A172 (cell line): ENCODE measurements at regions not wholly inside any gene's neighbourhood (a gene's known extent, or its start where the extent isn't known, plus 50 kb on each side); places are given as distances from the start of the nearest gene placed in this dataset.

ENCODE experiments used
- DNase-seq: peaks from one replicate; pipeline ENCODE4 v3.0.0-alpha.2; 2015; ENCODE audit warnings: low spot score

GRCh38 chrX:6782831-6783230 lies 247.9 kb upstream of the VCX3A start:
- DNase-seq, result no peak

- DNase-seq, result no peak
Measured at GRCh38 chrX:6778544-6779503, 243.9 kb upstream of the VCX3A start.

- no peak for DNase-seq
Measured at GRCh38 chrX:6777238-6778002, 242.5 kb upstream of the VCX3A start.

GRCh38 chrX:6770936-6771335 lies 236.0 kb upstream of the VCX3A start:
- DNase-seq, result no peak

- no peak for DNase-seq
Measured at GRCh38 chrX:6768881-6769280, 234.0 kb upstream of the VCX3A start.

DNA sequence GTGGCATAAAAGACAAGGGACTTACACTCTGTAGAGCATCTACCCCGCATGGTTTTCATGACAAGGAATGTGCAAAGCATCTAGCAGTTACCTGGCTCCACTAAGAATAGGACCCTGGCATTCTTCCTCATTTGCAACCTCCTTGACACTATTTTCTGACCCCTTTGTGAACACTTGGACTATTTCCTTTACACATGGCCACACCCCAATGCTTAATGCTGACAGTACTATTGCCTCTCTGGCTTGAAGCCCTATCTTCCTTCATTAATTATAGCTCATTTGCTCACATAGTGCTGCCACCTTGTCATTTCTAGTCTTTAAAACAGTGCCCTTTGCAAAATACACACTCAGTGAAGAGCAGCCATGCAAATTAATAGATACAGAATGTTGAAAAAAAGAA lies 226.3 kb upstream of the VCX3A start:
- DNase-seq, result no peak

GRCh38 chrX:6759655-6760375 lies 224.9 kb upstream of the VCX3A start:
- no peak for DNase-seq

DNA sequence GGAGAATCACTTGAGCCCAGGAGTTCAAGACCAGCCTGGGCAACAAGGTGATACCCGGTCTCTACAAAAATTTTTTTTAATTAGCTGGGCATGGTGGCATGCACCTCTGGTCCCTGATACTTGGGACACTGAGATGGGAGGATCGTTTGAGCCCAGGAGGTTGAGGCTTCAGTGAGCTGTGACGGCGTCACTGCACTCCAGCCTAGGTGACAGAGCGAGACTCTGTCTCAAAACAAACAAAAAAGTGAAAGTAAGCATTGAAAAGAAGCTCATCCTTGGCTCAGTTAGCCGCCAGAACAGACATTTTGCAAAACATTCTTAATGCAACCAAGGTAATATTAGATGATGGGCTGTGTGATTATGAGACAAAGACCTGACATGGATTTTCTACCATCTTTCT lies 223.3 kb upstream of the VCX3A start:
- no peak for DNase-seq

DNA sequence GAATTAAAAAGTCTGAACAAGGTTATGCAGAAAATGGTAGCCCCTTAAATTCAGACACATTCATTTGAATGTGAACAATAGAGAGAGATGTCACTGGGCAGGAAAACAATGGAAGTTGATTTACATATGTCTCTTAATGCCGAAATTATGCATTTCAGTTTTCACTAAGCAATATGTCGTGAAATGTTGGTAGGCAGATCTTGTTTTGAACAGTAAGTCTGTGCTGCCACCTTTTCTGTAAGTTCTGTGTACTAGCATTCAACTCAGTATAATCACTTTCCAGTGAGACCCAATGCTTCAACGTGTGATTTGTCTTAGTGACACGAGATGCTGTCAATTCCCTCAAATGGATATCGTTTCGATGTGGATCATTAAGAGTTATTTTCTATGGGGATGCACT lies 222.7 kb upstream of the VCX3A start:
- no peak for DNase-seq

DNA sequence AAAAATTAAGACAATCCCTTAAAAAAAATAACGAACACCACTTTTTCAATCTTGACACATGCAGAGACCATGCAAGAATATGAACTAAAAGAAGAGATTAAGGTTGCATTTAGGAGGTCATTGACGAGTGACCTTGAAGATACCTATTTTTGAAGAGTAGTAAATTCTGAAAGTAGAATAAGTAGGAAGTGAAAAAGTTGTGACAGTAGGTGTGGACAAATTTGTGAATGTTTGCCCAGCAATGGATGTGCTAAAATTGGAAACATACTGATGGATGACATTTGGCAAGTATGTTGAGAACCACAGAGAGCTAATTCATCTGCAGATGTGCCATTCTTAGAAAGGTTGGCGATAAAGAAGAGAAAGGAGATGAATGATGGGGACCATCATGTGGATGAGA lies 213.7 kb upstream of the VCX3A start:
- no peak for DNase-seq

GRCh38 chrX:6738518-6739470 lies 203.9 kb upstream of the VCX3A start:
- no peak for DNase-seq

GRCh38 chrX:6734844-6735634 lies 200.1 kb upstream of the VCX3A start:
- DNase-seq, result no peak

DNA sequence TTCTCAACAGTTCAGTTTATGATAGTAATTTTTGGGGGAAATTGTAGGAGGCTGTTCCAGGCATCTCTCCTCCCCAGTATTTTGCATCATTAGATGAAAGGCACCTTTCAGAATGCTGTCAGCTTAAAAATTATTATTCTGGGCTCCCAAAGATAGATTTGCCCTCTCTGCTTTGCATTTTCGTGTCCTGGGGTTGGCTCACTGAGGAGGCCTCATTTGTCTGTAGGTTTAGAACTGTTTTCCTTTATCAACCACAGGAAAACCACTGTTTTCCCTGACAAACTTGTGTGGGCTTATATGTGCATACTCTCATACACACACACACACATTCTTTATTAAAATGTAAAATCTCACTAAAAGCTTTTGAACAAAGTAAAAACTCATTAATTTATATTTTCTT lies 197.2 kb upstream of the VCX3A start:
- DNase-seq, result no peak

DNA sequence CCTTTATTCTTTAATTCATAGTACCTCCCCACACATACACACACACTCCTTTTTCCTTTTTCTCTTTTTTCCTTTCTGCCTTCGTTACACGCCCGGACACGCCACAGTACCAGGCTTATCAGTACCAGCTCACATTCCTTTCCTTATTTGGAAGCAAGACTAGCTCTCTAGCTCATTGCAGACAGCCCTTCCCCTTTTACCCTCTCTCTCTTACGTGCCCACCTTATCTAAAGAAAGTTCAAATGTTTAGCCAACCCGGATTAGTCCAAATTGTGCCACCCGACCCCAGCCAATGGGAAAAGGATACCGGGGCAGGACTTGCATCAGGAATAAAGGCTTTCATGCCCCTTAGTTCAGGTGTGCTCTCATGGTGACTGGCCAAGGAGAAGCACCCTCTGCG lies 194.7 kb upstream of the VCX3A start:
- DNase-seq, result no peak

DNA sequence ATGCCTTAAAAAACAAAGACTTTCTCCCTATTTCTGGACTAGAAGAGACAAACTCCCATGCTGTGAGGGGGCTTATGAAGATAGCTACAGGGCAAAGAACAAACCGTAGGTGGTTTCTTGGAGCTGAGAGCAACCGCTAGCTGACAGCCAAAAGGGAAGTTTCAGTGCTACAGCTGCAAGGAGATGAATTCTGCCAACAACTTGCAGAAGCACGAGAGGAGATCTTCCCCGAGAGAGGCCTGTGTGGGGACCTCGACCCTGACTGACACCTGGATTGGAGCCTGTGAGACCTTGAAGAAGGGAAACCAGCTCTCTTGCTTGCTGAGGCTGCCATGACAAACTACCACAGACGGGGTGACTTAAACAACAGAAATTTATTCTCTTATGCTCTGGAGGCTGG lies 183.8 kb upstream of the VCX3A start:
- DNase-seq, result no peak

DNA sequence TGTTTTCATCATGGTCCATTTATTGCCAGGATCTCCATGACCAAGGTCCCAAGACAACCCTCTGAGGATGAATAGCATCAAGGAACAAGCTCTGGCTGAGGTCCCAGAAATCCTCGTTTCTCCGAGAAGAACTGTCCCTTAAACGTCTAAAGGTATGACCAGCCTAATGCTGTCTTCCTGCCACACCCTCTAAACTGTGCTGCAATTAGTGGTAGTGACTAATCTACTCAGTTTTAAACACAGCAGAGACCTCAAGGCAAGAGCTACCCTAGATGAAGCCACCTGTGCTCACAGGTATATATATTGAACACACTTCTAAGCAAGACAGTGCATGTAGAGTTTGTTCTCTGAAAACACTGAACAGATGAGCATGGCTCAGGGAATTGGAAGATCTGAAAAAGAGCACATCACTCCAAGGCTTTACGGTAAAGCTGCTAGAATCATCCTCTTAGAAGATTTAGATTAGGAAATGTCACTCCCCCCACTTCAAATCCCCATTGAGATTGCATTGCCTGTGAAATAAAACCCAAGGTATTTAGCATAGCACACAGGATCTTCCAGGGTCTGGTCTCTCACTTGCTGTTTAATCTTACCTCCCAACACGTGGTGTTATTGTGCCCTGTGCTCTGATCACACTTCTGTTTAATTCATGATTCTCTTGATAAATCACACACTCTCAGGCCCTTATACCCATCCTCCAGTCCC lies 173.9 kb upstream of the VCX3A start:
- DNase-seq, result no peak

- peak; percentile 2 for DNase-seq
Measured at GRCh38 chrX:6708041-6708440, 173.1 kb upstream of the VCX3A start.

DNA sequence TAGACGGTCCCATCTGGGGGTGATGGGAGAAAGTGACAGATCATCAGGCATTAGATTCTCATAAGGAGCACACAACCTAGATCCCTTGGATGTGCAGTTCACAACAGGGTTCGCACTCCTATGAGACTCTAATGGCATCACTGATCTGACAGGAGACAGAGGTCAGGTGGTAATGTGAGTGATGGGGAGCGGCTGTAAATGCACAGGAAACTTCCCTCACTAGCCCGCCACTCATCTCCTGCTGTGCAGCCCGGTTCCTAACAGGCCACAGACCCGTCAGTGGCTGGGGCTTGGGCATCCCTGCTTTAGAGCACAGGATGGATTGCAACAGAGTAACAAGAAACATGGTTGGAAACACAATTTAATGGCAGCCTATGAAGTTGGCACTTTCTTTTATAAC lies 172.6 kb upstream of the VCX3A start:
- no peak for DNase-seq

- DNase-seq, result no peak
Measured at GRCh38 chrX:6701085-6701484, 166.2 kb upstream of the VCX3A start.

DNA sequence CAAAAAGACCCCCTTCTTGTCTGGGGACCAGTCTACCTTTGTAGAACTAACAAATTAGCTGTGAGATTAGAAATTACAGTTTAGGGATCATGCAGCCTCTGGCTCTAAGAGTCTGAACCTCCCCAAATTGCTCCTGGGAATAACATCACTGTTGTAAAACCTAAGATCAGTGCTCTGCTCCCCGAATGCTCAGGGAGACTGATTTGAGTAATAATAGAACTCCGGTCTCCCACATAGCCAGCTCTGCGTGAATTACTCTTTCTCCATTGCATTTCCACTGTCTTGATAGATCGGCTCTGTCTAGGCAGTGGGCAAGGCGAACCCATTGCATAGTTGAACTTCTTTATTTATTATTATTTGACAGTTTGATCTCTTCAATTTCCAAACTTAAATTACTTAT lies 160.8 kb upstream of the VCX3A start:
- DNase-seq, result no peak
